HG02678 (cell line): ENCODE measurements at regions not wholly inside any gene's neighbourhood (a gene's known extent, or its start where the extent isn't known, plus 50 kb on each side); places are given as distances from the start of the nearest gene placed in this dataset.

Experiments
- ATAC-seq: cut with Tn5 transposase; IDR thresholded peaks from one replicate; pipeline ENCODE4 v1.9.1; 2021; ENCODE audit warnings: mild to moderate bottlenecking, moderate library complexity; ENCODE audit not compliant: unreplicated experiment

GRCh38 chr4:31995943-31996901, 1276.1 kb downstream of the PCDH7 start:
- ATAC-seq, result no peak

DNA sequence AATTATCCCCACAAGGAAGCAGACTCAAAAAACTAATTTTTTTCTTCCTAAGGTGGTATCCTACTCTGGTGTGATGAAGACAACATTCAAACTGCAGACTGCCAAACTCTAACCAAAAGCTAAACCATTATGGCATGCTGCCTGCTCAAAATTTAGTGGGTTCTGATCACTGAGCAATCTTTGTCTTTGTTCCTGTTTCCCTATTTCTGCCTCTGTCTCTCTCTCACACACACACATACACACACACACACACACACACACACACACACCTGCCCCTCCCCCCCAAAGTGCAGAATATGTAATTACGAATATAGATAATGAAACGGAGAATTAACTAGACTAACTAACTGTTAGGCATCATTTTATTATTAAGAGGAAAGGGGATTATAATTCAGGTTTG, 1278.6 kb downstream of the PCDH7 start:
- no peak for ATAC-seq

- ATAC-seq, result no peak
These were observed 1279.7 kb downstream of the PCDH7 start for GRCh38 chr4:31999848-32000247.

- ATAC-seq, result no peak
These were observed 1280.8 kb downstream of the PCDH7 start for GRCh38 chr4:32000846-32001488.

GRCh38 chr4:32002037-32002747, 1282.0 kb downstream of the PCDH7 start:
- ATAC-seq, result no peak

GRCh38 chr4:32003548-32003947, 1283.4 kb downstream of the PCDH7 start:
- no peak for ATAC-seq

DNA sequence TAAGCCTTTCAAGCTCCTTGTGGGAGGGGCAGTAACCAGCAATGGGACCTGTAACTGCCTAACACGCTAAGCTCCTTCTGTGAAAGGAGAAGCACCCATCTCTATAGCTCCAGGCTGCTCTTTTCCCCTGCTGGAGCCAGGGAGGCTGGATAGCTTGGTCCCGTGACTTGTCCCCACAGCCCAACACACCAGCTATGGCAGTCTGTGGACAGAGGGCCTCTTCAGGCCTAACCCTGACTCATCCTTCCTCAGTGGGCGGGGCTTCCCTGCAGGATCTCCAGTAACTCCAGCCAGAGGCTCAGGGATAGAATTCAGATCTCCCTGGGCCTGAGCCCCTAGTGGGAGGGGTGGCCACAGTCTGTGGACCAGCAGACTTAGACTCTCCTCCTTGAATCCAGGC, 1290.1 kb downstream of the PCDH7 start:
- ATAC-seq, result no peak

GRCh38 chr4:32022071-32022470, 1301.9 kb downstream of the PCDH7 start:
- ATAC-seq, result no peak

DNA sequence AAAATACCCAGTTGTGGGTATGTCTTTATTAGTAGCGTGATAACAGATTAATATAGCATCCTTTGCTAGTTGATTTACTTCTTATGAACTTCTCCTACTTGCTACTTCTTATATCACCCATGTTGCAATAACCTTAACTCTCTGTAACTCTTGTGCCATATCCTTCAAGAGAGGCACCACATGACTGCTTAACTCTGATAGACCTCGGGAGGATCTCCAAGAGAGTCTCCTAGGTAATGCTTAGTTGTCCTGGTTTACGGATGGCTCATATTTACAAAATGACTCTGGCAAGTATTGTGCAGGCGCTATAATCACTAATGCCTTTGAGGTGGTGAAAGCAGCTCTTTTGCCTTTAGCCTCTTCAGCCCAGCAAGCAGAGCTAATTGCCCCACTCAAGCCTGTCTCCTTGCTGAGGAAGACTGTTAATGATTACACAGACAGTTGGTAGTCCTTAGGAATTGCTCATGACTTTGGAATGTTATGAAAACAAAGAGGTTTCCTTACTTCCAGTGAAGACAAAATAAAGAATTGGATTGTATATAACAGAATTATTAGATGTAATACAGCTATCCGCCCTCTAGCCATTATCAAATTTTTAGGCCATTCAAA, 1305.8 kb downstream of the PCDH7 start:
- no peak for ATAC-seq

DNA sequence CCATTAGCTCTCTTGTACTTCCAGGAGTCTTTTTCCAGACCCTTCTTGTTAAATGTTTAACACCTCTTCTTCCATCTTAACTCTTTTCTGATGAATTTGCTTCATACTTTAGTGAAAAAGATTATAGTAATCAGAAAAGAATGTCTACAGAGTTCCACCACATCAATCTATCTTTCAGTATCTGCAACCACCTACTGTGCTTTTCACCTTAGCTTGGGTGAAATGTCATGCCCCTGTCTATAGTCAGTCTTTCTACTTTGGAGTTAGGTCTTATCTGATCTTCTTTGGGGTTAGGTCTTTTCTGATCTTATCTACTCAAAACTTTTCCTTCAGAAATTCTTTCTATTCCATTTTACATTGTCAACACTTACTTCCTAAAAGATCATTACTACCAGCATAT, 1310.2 kb downstream of the PCDH7 start:
- no peak for ATAC-seq

DNA sequence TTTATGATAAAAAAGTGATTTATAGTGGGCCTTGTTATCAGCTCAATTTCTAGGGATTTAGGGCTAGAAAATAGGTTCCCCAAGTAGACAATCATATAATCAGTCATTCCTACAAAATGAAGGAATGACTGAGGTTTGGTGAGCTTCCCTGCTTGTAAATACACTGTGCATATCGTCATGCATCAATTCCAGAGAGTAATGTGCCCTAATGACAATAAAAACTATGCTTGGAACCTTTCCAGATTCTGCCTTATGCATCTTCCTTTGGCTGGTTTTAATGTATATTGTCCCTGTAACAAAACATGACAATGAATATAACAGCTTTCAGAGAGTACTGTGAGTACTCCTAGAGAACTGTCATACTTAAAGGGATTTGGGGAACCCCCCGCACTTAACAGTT, 1310.9 kb downstream of the PCDH7 start:
- ATAC-seq, result no peak

DNA sequence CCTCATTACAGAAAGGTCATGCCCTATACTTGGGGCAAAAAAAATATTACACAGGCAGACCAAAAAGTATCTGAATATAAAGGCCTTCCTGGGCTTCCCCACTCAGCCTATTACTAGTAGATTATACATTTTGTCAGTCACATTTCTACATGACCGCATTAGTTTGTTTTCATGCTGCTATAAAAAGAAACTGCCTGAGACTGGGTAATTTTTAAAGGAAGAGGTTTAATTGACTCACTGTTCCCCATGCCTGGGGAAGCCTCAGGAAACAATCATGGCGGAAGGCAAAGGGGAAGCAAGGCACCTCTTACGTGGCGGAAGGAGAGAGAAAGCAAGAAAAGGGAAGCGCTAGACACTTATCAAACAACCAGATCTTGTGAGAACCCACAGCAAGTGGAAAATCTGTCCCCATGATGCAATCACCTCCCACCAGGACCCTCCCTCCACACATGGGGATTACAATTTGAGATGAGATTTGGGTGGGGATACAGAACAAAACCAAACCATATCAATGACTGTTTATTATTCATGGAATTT, 1312.0 kb downstream of the PCDH7 start:
- no peak for ATAC-seq

DNA sequence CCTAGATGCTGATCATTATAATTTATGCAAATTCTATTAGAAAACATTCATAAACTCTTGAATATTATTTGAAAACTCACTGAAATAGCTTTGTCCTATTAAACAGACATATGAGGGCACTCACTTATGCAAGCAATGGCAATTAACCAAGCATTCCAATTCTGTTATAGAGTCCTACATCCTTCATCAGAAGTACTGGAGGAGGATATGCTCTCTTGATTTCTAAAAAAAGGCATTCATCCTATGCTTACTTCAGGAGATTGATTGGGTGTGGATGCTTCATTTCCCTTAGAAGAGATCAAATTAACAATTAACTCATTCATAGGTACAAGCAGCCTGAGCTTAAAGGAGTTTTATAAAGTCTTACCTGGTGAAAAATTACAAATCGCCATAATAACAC, 1317.2 kb downstream of the PCDH7 start:
- no peak for ATAC-seq

- no peak for ATAC-seq
These were observed 1322.5 kb downstream of the PCDH7 start for GRCh38 chr4:32042486-32043247.

GRCh38 chr4:32043248-32043633, 1323.1 kb downstream of the PCDH7 start:
- ATAC-seq, result no peak

- no peak for ATAC-seq
These were observed 1341.7 kb downstream of the PCDH7 start for GRCh38 chr4:32061916-32062315.

DNA sequence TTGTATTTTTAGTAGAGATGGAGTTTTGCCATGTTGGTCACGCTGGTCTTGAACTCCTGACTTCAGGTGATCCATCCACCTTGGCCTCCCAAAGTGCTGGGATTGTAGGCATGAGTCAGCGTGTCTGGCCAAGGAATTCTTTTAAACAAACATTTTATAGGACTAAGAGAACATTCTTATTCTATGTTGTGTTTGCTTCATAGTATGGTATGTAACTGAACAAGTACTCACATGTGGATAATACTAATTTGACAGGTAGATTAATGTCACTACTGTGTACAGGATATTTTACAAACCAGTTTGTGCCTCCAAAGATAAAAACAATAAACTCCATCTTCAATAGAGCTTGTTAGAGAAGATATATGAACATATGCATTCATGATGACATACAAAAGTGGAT, 1353.4 kb downstream of the PCDH7 start:
- ATAC-seq, result no peak

DNA sequence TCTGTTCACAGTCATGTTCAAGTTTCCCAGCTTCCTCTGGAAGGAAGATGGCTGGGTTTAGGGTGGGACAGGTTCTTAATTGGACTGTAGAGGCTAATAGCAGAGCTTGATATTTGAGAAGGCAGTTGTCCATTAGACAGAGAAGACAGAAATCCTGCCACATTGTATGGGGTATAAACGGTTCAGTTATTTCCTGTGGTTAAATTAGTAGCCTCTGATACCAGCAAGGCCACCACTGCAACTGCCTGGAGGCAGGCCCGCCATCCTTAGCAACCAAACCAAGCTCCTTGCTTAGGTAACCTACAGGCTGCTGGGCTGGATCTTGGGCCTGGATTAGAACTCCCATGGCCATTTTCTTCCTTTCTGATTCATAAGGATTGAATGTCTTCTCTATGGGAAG, 1367.0 kb downstream of the PCDH7 start:
- no peak for ATAC-seq

GRCh38 chr4:32094987-32095386, 1374.8 kb downstream of the PCDH7 start:
- ATAC-seq, result no peak

DNA sequence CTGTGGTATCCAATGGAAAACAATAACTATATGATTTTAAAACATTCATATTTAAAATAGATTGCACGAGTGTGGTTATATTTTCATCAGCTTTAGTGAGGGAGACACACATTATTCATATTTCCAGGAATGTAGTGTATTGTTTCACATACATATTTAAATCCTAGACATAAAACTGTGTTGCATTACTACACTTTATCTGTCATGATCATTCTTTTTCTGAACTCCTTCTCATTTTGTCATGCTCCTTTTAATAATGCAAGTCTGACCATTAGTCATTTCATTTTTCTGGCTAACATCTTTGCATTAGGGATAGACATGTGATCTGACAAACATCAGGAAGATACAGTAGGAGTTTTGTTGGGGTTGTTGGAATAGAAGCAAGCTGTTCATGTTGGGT, 1382.7 kb downstream of the PCDH7 start:
- ATAC-seq, result no peak
